ENCODE measurements at regions not wholly inside any gene's neighbourhood (a gene's known extent, or its start where the extent isn't known, plus 50 kb on each side); places are given as distances from the start of the nearest gene placed in this dataset.

DNA sequence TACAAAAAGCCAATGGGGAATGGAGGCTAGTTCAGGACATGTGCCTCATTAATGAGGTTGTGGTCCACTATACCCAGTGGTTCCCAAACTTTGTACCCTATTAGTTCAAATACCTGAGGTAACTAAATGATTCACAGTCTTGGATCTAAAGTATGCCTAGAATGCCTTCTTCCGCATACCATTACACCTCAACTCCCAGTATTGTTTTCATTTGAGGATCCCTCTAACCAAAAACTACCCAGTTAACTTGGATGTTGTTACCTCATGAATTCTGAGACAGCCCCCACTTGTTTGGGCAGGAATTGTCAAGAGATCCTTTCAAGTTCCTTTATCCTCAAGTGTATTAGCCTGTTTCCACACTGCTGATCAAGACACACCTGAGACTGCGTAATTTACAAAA, 439.2 kb downstream of the PCDH10 start:
- H3K27ac ChIP-seq (ENCODE audit: poor library complexity, severe bottlenecking), result no peak overlapping the region

DNA sequence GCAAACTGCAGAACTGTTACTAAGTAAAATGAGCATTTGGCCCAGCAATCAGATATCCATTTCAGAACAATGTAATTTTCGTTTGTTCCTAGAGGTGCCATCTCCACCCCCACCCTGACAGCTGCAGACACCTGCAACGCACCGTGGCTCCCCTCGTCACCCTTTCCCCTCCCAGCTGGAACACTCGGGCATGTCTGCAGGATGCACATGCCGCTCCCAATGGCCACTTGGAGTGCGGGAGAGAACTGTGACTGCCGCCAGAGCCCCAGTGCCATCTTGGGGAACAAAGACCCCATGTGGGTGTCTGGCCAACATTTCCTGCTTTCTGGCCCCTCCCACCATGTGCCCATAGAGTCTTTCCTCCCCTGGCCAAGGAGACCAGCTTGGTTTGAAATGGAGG, 436.2 kb downstream of the PCDH10 start:
- Histone ChIP-seq H3K36me3 (ENCODE audit: low read depth) (no peaks in the 10 kb centered on the region), H3K4me3 (ENCODE audit: severe bottlenecking) (no peak overlapping the region), H3K4me1 (ENCODE audit: insufficient read depth, poor library complexity, severe bottlenecking) (no peaks in the 10 kb centered on the region), H3K9me3 (ENCODE audit: severe bottlenecking) (no peaks in the 10 kb centered on the region), H3K27me3 (ENCODE audit: insufficient read depth, poor library complexity, severe bottlenecking) (no peaks in the 10 kb centered on the region), H3K27ac (ENCODE audit: poor library complexity, severe bottlenecking) (no peak overlapping the region)
- TF ChIP-seq, protein P1, sequence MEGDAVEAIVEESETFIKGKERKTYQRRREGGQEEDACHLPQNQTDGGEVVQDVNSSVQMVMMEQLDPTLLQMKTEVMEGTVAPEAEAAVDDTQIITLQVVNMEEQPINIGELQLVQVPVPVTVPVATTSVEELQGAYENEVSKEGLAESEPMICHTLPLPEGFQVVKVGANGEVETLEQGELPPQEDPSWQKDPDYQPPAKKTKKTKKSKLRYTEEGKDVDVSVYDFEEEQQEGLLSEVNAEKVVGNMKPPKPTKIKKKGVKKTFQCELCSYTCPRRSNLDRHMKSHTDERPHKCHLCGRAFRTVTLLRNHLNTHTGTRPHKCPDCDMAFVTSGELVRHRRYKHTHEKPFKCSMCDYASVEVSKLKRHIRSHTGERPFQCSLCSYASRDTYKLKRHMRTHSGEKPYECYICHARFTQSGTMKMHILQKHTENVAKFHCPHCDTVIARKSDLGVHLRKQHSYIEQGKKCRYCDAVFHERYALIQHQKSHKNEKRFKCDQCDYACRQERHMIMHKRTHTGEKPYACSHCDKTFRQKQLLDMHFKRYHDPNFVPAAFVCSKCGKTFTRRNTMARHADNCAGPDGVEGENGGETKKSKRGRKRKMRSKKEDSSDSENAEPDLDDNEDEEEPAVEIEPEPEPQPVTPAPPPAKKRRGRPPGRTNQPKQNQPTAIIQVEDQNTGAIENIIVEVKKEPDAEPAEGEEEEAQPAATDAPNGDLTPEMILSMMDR (IDR thresholded peaks at IDR 0.05; ENCODE audit: poor library complexity, severe bottlenecking), result no peak
- ATAC-seq (ENCODE audit: low read depth), result no peak
- no peak for DNase-seq (ENCODE audit: low spot score)

More for the DNA sequence above, 439.2 kb downstream of the PCDH10 start:
- Histone ChIP-seq H3K4me1 (ENCODE audit: insufficient read depth, poor library complexity, severe bottlenecking) (no peaks in the 10 kb centered on the region), H3K4me3 (ENCODE audit: severe bottlenecking) (no peak overlapping the region), H3K9me3 (ENCODE audit: severe bottlenecking) (no peaks in the 10 kb centered on the region), H3K27me3 (ENCODE audit: insufficient read depth, poor library complexity, severe bottlenecking) (no peaks in the 10 kb centered on the region), H3K36me3 (ENCODE audit: low read depth) (no peaks in the 10 kb centered on the region)
- TF ChIP-seq, protein P1 (IDR thresholded peaks at IDR 0.05; ENCODE audit: poor library complexity, severe bottlenecking), result no peak
- no peak for DNase-seq (ENCODE audit: low spot score)
- no peak for ATAC-seq (ENCODE audit: low read depth)

DNA sequence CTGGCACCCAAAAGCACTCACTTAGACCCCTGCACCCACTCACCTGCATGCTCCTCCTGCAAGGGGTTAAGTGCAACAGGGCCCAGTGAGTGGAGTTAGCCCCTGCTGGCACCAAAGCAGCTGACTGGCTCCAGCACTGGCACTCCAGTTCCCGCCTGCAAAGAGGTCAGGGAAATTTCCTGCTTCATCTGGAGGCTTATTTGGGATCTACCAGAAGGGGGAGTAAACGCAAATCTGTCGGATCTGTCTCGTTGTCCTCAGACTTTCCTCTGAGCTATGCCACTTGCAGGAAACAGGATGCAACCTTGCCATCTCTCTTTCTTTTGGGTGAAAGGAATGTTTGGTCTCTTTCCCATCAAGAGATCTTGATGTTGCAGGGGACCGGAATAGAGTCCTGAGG, 435.6 kb downstream of the PCDH10 start:
- TF ChIP-seq, protein P1 (IDR thresholded peaks at IDR 0.05; ENCODE audit: poor library complexity, severe bottlenecking), result no peak
- Histone ChIP-seq H3K9me3 (ENCODE audit: severe bottlenecking) (no peaks in the 10 kb centered on the region), H3K27ac (ENCODE audit: poor library complexity, severe bottlenecking) (no peak overlapping the region), H3K4me1 (ENCODE audit: insufficient read depth, poor library complexity, severe bottlenecking) (no peaks in the 10 kb centered on the region), H3K36me3 (ENCODE audit: low read depth) (no peaks in the 10 kb centered on the region), H3K4me3 (ENCODE audit: severe bottlenecking) (no peak overlapping the region), H3K27me3 (ENCODE audit: insufficient read depth, poor library complexity, severe bottlenecking) (no peaks in the 10 kb centered on the region)
- DNase-seq (ENCODE audit: low spot score) (no peak), ATAC-seq (ENCODE audit: low read depth) (no peak)

DNA sequence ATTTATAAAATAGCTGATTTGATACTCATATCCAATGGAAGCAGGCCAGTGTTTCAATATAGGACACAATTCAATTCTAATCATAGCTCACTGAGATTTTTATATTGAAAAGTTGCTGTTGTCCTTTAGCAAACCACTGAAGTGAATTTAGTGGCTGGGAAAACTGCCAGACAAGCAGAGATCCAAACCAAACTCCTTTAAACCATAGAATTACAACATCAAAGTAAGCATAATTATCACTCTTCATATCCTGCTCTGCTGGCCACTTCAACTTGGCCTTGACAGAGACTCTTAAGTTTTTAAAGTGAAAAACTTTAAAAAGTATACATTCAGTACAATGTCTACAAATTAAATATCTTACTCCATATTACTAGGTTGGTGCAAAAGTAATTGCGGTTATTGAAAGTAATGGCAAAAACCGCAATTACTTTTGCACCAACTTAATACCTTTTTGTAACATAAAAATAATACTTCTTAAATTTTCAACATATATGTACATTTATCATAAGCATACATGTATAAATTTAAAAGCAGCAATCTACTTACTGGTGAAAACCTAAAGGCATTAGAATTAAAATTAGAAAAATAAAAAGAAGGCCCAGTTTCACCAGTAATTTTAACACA, 433.0 kb downstream of the PCDH10 start:
- Histone ChIP-seq H3K27me3 (ENCODE audit: insufficient read depth, poor library complexity, severe bottlenecking) (no peaks in the 10 kb centered on the region), H3K27ac (ENCODE audit: poor library complexity, severe bottlenecking) (no peak overlapping the region), H3K4me1 (ENCODE audit: insufficient read depth, poor library complexity, severe bottlenecking) (no peaks in the 10 kb centered on the region), H3K9me3 (ENCODE audit: severe bottlenecking) (no peaks in the 10 kb centered on the region), H3K4me3 (ENCODE audit: severe bottlenecking) (no peak overlapping the region), H3K36me3 (ENCODE audit: low read depth) (no peaks in the 10 kb centered on the region)
- no peak for DNase-seq (ENCODE audit: low spot score)
- TF ChIP-seq, protein P1 (IDR thresholded peaks at IDR 0.05; ENCODE audit: poor library complexity, severe bottlenecking), result no peak
- no peak for ATAC-seq (ENCODE audit: low read depth)

DNA sequence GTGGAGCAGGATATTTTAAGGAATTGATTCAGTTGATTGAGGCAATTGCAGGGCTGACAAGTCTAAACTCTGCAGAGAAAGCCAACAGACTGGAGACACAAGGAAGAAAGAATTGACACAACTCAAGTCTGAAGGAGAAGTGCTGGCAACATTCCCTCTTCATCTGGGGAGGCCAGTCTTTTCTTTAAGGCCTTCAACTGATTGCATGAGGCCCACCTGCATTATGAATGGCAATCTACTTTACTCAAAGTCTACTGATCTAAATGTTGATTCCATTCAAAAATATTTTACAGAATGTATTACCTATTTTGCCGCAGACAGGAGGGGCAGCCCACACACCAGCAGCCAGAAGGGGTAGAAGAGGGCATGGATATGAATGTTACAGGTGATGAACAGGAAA, 425.2 kb downstream of the PCDH10 start:
- no peak overlapping the region for H3K27ac ChIP-seq (ENCODE audit: poor library complexity, severe bottlenecking)
- H3K27me3 ChIP-seq (ENCODE audit: insufficient read depth, poor library complexity, severe bottlenecking), result no peaks in the 10 kb centered on the region
- no peak for ATAC-seq (ENCODE audit: low read depth)
- H3K9me3 ChIP-seq (ENCODE audit: severe bottlenecking), result no peaks in the 10 kb centered on the region
- DNase-seq (ENCODE audit: low spot score), result no peak
- TF ChIP-seq, protein P1 (IDR thresholded peaks at IDR 0.05; ENCODE audit: poor library complexity, severe bottlenecking), result no peak
- no peaks in the 10 kb centered on the region for H3K4me1 ChIP-seq (ENCODE audit: insufficient read depth, poor library complexity, severe bottlenecking)
- no peaks in the 10 kb centered on the region for H3K36me3 ChIP-seq (ENCODE audit: low read depth)
- no peak overlapping the region for H3K4me3 ChIP-seq (ENCODE audit: severe bottlenecking)

All from RWPE2 (cell line).